NCI-H1694 treated with DMSO at 0.1 percent for 48 hours (cell line): ENCODE measurements at regions not wholly inside any gene's neighbourhood (a gene's known extent, or its start where the extent isn't known, plus 50 kb on each side); places are given as distances from the start of the nearest gene placed in this dataset.
"Not testable (repeated sequence)": the region's sequence is repeated elsewhere in the genome, so short reads cannot be mapped to it uniquely, and the experiment has no call there.

Experiments used
- DNase-seq: peaks from one replicate; lab custom pipeline; 2025; lab: John Stamatoyannopoulos, UW

GRCh38 chr14:58730792-58731464 lies 93.2 kb downstream of the DACT1 start:
- no peak for DNase-seq

- no peak for DNase-seq
Observed at GRCh38 chr14:58731465-58732293, 93.9 kb downstream of the DACT1 start.

GRCh38 chr14:58732387-58732786 lies 94.6 kb downstream of the DACT1 start:
- no peak for DNase-seq

GRCh38 chr14:58733451-58734208 lies 95.9 kb downstream of the DACT1 start:
- no peak for DNase-seq

- no peak for DNase-seq
Observed at GRCh38 chr14:58735596-58735995, 97.8 kb downstream of the DACT1 start.

- DNase-seq, result no peak
Observed at GRCh38 chr14:58736606-58737005, 98.8 kb downstream of the DACT1 start.

- no peak for DNase-seq
Observed at GRCh38 chr14:58737511-58737910, 99.7 kb downstream of the DACT1 start.

GRCh38 chr14:58738189-58738836 lies 100.6 kb downstream of the DACT1 start:
- no peak for DNase-seq

GRCh38 chr14:58738876-58739275 lies 101.1 kb downstream of the DACT1 start:
- no peak for DNase-seq

- no peak for DNase-seq
Observed at GRCh38 chr14:58739674-58740073, 101.9 kb downstream of the DACT1 start.

- no peak for DNase-seq
Observed at GRCh38 chr14:58740379-58740935, 102.7 kb downstream of the DACT1 start.

- no peak for DNase-seq
Observed at GRCh38 chr14:58744801-58745394, 107.1 kb downstream of the DACT1 start.

GRCh38 chr14:58746261-58746660 lies 108.5 kb downstream of the DACT1 start:
- DNase-seq, result no peak

- no peak for DNase-seq
Observed at GRCh38 chr14:58746701-58747100, 108.9 kb downstream of the DACT1 start.

GRCh38 chr14:58747181-58747580 lies 109.4 kb downstream of the DACT1 start:
- no peak for DNase-seq

GRCh38 chr14:58748251-58748650 lies 110.5 kb downstream of the DACT1 start:
- not testable (repeated sequence) for DNase-seq

- no peak for DNase-seq
Observed at GRCh38 chr14:58749066-58749669, 111.4 kb downstream of the DACT1 start.

- DNase-seq, result no peak
Observed at GRCh38 chr14:58750321-58751269, 112.8 kb downstream of the DACT1 start.

GRCh38 chr14:58751788-58752187 lies 114.0 kb downstream of the DACT1 start:
- DNase-seq, result no peak

GRCh38 chr14:58752289-58752688 lies 114.5 kb downstream of the DACT1 start:
- DNase-seq, result no peak
